CD4-positive, alpha-beta T cell treated with Interleukin-17A for 1 hour (primary cell): ENCODE measurements at regions not wholly inside any gene's neighbourhood (a gene's known extent, or its start where the extent isn't known, plus 50 kb on each side); places are given as distances from the start of the nearest gene placed in this dataset.
"Not testable (repeated sequence)": the region's sequence is repeated elsewhere in the genome, so short reads cannot be mapped to it uniquely, and the experiment has no call there.

ENCODE experiments used
- DNase-seq: peaks from one replicate; pipeline ENCODE4 v3.0.0-alpha.2; 2020

DNA sequence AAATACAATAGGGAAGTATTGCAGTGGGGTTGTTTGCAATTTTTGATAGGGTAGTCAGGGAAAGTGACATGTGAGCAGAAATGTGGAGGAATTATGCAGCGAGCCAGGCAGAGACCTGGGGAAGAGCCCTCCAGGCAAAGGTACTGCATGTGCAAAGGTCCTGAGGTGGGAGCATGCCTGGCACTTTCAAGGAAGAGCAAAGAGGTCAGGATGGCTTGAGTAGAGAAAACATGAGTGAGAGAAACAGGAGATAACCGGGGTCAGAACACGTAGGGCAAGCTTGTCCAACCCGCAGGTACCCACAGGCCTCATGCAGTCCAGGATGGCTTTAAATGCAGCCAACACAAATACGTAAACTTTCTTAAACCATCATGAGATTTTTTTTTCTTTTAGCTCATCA, 71.0 kb downstream of the COQ2 start:
- no peak for DNase-seq

DNA sequence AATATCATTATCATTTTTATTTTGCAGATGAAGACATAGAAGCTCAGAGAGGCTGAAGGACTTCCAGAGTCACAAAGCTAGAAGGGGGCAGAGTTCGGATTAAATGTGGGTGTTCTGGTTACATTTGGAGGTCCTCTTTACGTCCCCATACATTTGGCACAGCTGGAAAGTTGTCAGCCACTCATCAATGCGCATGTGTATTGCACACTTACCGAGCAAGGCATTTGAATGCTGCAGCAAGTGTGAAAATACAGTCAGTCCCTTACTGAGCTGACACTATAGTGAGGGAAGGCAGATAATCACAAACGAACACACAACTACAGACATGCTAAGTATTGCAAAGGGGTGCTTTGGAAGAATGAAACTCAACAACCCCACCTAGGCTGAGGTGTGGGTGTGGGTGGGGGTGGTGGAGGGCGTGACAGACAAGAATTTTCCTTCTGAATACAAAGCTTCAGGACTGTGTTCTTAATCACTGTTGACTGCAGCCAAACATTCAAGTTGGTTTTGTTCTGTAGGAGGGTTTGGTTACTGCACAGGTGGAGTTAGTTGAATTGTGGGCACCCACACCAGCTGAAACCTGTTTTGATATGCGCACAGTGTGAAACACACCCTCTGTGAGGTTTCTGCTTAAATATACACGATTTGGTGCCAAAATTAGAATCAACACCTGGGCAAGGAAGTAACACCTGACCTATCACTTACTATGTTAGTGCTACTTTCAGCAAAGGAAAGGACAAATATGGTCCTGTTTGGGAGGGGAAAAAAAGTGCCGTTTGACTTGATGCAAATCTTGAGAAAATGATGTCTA, 72.4 kb downstream of the COQ2 start:
- peak; percentile 91 for DNase-seq

DNA sequence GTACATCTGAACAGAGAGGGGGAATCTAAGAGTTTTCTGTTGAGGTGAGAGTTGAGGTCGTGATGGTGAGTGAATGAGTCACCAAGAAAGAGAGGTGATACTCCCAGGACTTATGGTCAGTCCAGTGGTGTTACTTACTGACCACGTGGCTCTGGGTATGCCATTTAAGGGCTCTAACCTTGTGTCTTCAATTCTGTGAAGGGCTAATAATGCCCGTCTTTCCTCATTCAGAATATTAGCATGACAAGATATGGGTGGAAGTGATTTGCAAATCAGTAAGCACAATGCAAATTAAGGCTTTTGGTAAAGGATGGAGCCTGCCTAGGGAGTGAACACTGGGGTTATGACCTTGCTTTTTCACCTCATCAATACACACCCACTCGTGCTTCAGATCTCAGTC, 75.2 kb downstream of the COQ2 start:
- no peak for DNase-seq

DNA sequence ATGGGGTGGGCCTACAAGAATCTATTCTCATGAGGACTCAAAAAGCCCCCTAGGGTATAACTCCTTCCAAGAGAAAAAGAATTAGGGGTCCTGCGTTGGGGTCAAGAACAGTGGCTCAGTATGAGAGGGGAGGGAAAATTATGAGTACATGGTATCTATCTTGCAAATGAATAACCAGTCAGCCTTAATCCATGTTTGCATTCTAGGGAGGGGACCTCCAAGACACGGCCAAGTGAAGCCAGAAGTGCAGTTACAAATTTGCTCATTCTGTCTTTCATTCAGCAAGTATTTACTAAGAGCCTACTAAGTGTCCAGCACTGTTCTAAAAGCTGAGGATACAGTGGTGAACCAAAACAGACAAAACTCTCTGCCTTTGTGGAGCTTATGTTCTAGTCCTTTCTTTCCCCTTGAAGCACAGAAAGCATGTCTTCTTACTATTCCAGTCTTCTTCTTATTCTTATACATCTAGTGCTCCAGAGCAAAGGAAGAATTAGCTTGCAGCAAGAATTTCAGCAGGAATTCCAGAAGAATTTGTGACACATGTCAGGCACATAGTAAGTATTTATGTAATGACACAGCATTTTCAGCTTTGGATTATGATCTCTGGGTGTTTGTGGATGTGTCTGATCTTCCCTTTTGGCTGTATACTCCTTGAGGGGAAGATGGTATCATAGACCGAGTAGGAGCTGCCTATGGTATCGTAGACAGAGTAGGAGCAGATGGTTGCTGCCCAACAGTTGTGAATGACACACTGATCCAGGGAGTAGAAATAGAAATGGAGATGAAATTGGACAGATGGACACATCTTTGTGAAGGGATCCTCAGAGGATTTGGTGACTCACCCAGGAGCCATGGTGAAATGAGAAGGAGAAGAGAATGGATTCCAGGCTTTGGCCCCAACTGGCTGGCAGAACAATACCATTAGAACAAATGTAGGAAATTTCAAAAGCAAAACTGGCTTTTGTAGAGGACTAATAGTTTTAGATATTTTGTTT, 75.9 kb downstream of the COQ2 start:
- DNase-seq, result no peak

DNA sequence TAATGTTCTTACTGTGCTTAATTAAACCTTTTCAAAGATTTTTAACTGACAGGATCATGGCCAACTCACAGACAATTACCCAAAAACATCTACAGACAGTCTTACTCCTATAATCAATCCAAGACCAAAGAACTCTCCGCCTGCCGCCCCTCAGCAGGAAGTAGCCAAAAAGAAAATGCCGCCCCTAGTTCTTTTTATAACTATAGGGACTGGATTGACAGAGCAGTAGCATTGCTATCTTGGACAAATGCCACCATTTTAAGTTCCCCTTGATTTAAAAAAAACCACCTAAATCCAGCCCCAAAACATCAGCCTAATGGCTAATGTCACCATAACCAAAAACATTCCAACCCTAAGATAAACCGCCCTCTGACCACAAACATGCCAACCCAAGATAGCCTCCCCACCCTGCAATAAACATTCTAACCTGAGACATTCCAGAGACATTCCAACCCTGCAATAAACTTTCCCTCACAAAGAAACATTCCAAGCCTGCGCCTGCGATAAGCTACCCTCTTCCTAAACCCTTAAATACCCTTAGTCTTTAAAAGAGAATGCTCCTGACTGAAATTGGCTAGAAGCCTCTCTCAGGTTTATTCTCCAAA, 77.0 kb downstream of the COQ2 start:
- no peak for DNase-seq

DNA sequence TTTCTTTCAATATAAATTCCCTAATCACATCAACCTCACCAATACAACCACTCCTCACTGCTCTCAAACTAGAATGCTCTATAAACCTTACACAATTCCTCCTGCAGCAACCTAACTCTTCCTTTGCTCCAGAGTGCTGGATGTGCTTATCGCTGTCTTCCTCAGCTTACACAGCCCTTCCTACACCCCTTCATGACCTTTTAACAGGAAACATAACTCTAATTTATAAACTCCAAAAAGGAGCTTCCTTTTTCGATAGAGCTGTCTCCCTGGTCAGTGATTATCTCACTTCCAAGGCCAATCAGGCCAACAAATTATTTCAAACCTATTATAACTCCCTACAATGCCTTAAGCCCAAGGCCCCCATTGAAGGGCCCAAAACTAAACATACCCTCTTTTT, 78.8 kb downstream of the COQ2 start:
- DNase-seq, result no peak

DNA sequence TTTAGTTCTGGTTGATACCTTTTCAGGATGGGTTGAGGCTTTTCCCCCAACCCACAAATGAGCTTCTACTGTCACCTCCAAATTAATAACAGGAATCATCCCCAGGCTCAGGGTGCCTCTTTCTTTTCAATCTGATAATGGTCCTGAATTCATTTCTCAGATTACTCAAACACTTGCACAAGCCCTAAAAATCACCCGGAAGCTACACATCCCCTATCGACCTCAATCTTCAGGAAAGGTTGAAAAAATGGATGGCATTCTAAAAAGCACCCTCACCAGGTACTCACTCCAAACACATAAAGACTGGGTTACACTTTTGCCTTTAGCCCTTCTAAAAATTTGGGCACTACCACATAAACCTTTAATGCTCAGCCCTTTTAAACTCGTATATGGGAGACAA, 79.9 kb downstream of the COQ2 start:
- no peak for DNase-seq

DNA sequence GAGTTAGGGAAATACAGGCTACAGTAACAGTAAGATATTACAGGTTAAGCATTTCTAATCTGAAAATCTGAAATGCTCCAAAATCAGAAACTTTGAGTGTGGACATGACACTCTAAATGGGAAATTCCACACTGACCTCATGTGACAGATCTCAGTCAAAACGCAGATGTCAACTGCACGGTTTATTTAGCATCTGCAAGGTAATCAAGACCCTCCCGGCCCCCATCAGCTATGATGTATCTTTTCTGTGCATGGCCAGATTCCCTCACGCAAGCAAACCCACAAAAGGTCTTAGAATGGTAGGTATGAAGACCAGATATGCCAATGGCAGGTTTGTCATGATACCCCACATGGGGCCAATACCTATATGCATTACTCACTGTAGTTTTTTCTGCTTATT, 82.8 kb downstream of the COQ2 start:
- no peak for DNase-seq

DNA sequence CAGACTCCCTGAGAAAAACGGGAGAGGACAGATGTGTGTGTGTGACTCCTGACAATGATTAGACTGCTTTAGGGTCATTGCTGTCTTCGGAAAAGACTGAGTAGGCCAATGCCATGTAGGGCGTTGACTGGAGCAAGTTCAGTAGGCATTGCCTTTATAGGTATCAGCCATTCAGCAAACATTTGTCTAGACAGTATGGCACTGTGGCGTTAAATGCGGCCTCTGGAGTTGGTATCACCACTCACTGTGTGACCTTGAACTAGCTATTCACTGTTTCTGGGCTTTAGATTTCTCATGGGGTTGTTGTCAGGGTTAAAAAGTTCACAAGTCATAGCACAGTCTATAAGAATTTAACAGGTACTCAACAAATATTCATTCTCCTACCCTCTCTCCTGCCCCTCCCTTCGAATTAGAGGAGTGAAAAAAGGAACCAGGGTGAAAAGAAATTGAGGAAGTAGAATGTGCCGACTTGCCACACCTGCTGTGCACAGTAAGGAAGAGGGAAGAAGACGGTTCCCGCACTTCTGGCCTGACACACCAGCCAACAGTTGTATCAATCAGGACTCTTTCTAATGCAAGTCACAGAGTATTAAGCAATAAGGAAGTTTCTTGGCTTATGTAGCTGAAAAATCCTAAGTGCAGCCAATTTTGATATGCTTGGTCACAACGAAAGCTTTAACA, 83.2 kb upstream of the PLAC8 start:
- no peak for DNase-seq

DNA sequence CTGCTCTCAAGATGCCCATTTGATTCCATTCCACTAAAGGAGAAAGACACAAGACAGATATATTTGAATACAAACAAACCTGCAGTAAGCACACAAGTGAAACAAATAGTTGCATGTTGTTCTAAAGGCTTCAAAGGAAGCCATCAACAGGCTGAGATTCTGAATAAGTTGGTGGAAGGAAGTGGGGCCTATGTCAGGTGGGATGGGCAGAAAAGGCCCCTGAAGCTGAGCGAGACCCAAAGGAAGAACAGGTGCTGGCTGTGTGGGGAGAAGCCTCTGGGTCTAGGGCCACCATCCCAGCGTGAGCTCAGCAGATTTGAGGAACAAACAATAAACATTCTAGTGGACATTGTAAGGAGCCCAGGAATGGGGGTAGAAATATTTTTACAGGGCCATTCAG, 82.4 kb upstream of the PLAC8 start:
- DNase-seq, result no peak

DNA sequence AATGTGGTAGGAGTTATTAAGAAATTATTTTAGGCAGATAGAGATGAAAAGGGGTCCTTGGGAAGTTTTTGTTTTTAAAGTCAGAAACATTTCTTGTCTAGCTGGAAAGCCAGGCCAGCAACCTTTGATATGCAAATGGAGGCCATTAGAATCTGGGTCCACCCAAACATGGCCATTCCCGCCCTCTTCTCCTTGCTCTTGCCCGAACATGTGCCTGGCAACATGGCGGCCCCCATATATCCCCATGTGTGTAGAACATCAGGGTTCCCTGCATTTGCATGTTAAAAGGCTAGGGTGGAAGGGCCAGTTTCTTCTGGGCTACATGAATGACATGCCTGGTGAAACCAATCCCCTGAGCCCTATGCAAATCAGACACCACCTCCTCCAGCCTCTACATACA, 80.7 kb upstream of the PLAC8 start:
- DNase-seq, result no peak

DNA sequence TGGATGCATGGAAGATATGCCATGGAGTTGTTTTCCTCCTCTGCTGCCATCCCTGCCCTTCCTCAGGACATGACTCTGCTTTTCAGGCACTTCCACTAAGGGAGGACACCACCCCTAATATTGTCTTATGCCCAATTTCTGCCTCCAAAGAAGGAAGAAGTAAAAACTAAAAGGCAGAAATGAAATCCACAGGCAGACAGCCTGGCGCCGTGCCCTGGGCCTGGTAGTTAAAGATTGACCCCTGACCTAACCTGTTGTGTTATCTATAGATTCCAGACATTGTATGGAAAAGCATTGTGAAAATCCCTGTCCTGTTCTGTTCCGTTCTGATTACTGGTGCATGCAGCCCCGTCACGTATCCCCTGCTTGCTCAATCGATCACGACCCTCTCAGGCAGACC, 80.1 kb upstream of the PLAC8 start:
- not testable (repeated sequence) for DNase-seq

DNA sequence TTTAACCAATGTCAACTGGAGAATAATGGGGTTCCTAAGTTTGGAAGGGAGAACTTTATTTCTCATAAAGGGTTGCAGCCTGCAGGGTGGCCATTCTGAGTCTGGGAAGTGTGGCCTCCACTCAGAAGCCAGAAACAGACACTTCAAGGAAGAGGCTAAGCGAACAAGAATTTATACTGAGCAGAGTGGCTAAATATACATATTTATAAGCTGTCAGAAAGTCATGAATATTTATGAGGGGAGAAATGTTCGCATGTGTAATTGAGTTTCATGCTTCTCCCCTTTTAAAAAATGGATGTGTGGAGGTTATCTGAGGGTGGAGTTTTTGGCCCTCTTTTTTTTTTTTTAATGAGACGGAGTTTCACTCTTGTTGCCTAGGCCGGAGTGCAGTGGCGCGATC, 78.1 kb upstream of the PLAC8 start:
- no peak for DNase-seq

DNA sequence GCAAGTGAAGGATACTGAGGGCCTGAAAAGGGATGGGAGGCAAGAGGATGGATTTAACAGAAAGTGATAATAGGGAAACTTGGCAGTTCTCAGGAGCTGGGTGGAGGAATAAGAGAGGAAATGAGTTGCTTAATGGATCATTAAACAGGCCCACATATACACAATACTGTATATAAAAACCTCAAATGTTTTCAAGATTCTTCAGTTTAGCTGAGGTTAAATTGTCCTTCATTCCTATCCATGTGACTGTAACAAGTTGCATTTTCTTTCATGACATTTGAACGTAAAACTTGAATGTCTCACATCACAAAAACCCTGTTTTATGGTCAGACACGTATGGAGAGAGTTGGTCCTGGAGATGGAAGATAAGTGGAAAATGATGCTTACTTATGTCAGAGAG, 76.5 kb upstream of the PLAC8 start:
- DNase-seq, result no peak

DNA sequence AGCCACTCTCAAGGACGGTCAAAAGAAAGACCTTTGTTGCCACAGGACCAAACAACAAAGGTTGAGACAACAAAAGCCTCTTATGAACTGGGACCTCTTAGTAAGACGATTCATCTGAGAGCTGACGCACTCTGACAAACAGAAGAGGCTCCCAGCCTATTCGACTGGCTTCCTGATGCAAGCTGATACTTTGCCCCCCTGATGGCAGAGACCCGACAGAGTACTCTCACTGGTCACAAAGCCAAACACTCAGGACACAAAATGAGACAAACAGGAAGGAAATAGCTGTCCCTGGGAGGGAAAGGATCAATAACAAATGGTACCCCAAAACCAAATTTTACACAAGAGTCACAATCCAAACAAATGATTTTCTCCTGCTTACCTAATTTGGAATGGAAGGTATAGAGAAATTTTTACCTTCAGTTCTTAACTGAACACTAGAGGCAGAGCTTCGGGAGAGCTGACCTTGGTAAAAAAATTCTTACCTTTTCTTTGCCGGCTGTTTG, 75.2 kb upstream of the PLAC8 start:
- DNase-seq, result no peak

DNA sequence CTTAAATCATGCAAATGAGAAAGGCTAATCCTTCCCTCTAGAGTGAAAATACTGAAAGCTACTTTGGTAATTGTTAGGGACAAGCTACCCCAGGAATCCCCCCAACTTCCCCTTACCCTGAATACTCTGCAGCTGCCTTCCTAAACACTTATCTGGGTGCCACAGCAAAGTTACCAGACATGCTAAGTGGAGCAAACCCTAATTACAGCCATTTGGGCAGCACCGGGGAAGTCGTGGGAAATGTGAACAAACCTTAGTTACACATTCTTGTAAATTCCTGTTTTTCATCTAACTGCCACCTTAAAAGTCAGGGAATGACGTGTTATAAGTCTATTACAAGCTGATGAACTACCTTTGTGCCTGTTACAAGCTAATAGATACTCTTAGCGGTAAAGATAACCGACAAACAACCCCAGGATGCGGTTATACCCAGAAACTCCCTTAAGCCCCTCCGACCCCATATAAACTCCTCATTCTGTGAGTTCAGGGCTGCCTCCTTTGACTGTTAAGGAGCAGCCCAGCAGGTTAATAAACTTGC, 66.0 kb upstream of the PLAC8 start:
- no peak for DNase-seq

DNA sequence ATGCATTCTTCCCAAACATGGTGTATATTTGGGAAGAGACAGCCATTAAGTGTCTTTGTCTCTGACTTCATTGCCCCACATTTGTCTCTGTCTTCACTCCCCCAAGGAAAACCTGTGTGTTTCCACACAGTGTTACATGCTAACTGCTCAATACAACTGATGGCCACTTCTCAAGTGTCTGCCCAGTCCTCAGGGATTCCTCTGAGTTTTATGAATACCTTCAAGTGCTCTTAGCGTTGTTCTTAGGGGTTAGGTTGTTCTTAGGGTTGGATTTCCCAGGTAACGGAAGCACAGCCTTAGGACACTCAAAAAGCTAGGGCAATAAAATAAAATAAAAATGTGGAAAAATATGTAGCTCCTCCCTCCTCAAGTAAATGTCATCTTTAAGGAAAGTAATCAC, 64.7 kb upstream of the PLAC8 start:
- no peak for DNase-seq

DNA sequence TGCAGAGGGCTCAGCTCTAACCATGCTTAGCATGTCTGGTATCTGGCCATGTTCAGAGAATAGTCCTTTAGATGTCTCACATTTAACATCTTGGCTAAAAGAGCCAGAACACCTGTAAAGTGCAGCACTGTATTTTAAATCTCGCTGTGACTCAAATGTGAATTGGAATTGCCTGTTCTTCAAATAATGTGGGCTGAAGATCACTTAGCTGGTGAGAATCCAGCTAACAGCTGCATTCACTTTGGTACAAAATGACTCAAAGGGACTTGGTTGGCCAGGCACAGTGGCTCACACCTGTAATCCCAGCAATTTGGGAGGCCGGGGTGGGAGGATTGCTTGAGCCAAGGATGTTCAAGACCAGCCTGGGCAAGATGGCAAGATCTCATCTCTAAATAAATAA, 63.5 kb upstream of the PLAC8 start:
- DNase-seq, result no peak

DNA sequence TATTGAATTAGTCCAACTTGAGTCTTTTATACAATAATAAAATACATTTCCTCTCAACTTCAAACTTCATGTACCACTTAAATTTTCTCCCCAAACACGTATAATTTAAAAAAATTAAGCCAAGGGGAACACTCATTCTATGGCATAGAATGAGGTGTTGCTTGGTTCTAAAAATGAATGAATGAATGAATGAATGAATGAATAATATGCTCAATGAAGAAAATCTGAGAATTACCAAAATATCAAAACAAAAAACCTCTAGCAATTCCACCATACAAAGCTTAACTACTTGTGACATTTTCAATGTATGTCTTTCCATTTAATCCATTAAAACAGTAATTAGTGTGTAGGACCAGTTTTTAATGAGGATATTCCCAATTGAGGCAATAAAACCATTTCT, 62.7 kb upstream of the PLAC8 start:
- DNase-seq, result no peak

DNA sequence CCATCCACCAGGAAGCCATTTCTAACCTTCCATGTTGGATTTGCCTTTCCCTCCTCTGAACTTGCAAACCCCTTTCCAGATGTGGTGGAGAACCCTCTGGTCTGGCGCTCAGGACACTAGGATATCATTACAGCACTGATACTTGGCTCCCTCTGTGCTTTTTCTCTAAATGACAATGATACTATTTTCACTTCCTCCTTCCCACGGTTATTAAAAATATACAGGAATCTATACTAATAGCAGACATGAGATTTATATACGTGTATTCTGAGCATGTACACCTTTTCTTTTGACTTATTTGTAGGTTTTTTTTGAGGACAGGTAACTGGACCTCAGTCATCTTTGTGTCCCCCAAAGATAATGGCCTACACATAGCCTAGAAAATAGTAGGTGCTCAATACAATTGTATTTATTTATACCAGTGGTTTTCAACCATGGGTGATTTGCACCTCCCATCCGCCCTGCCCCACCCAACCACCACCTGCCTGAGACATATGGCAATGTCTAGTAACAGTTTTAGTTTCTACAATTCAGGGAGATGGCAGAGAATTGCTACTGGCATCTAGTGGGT, 60.4 kb upstream of the PLAC8 start:
- no peak for DNase-seq

DNA sequence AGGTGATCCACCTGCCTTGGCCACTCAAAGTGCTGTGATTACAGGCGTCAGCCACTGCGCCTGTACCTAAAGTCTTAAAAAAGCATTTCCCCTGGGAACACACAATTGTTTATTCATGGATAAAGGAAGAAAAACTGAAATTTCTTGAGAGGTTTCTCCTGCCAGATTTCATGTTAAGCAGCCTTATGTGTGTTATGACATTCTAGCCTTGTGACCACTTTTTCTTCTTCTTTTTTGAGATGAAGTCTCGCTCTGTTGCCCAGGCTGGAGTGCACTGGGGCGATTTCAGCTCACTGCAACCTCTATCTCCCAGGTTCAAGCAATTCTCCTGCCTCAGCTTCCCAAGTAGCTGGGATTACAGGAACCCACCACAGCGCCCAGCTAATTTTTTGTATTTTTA, 57.8 kb upstream of the PLAC8 start:
- DNase-seq, result no peak

DNA sequence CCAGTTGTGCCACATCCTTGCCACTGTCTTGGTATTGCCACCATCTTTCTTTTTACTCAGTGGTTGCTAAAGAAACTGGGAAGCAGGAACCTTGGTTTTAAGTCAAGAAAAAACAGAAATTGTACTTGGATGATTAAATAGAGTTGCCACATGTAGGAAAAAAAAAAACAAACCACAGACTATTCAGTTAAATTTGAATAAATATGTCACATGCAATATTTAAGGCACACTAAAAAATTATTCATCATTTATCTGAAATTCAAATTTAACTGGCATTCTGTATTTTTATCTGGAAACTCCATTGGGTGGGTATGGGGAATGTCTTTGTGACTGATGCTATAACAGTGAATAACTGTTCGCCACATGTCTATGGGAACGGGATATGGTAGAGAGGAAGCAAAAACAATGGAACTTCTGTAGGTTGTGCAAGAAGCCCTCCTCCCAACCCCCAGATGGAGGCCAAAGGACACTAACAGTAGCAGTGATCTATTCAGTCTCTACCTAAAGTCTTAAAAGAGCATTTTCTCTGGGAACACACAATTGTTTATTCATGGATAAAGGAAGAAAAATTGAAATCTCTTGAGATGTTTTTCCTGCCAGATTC, 57.0 kb upstream of the PLAC8 start:
- DNase-seq, result no peak
